A549 (cell line): ENCODE measurements at regions not wholly inside any gene's neighbourhood (a gene's known extent, or its start where the extent isn't known, plus 50 kb on each side); places are given as distances from the start of the nearest gene placed in this dataset.
"Not testable (repeated sequence)": the region's sequence is repeated elsewhere in the genome, so short reads cannot be mapped to it uniquely, and the experiment has no call there.

Experiments used
- MAX ChIP-seq: IDR thresholded peaks from 2 replicates; pipeline ENCODE4 v1.6.1; 2012
- POLR2A ChIP-seq: IDR thresholded peaks from 2 replicates; pipeline ENCODE4 v1.6.1; 2012; ENCODE audit warnings: mild to moderate bottlenecking, low read length
- TF ChIP-seq, protein P1 (sequence below): fragments of >200 bp; sonication (Bioruptor Twin); formaldehyde crosslinking; IDR thresholded peaks from 3 replicates; pipeline ENCODE4 v1.5.1; 2016

GRCh38 chr1:148228846-148229245 is 76.8 kb upstream of the NBPF11 start:
- not testable (repeated sequence) for TF ChIP-seq POLR2A, MAX
- TF ChIP-seq, protein P1, sequence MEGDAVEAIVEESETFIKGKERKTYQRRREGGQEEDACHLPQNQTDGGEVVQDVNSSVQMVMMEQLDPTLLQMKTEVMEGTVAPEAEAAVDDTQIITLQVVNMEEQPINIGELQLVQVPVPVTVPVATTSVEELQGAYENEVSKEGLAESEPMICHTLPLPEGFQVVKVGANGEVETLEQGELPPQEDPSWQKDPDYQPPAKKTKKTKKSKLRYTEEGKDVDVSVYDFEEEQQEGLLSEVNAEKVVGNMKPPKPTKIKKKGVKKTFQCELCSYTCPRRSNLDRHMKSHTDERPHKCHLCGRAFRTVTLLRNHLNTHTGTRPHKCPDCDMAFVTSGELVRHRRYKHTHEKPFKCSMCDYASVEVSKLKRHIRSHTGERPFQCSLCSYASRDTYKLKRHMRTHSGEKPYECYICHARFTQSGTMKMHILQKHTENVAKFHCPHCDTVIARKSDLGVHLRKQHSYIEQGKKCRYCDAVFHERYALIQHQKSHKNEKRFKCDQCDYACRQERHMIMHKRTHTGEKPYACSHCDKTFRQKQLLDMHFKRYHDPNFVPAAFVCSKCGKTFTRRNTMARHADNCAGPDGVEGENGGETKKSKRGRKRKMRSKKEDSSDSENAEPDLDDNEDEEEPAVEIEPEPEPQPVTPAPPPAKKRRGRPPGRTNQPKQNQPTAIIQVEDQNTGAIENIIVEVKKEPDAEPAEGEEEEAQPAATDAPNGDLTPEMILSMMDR = not testable (repeated sequence)
